Kidney tubule cell (primary cell): ENCODE measurements at regions not wholly inside any gene's neighbourhood (a gene's known extent, or its start where the extent isn't known, plus 50 kb on each side); places are given as distances from the start of the nearest gene placed in this dataset.

Experiments used
- DNase-seq: peaks from one replicate; pipeline ENCODE4 v3.0.0-alpha.2; 2018; ENCODE audit warnings: low spot score

DNA sequence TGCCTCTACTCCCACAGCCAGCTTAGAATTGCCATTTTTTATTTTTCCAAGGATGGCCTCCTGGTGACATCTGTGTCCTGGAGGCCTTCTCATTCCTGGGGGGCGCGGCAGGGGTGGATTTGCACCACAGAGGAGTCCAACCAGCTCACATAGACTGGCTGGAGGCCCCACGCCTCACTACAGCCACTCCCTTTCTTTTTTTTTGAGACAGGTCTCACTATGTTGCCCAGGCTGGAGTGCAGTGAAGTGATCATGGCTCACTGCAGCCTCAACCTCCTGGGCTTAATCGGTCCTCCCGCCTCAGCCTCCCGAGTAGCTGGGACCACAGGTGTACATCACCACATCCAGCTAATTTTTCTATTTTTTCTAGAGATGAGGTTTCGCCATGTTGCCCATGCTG is 57.6 kb upstream of the DOCK1 start:
- DNase-seq, result no peak

DNA sequence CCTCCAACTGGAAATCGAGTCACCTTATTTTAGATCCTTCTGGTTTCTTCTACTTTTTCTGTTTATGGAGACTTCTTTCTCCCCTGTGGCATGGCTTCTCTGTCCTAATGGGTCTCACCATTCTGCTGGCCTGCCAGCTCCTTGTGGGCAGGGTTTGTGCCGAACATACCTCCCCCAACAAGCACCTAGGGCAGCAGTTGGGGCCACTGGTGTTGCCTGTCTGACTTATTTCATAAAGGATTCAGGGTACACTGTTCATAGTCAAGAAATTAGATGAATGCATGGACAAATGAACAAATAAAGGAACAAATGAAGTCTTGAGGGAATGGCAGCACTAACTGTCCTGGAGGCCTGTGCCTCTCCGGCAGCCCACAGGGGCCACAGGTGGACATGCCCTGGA is 55.6 kb upstream of the DOCK1 start:
- DNase-seq, result no peak

DNA sequence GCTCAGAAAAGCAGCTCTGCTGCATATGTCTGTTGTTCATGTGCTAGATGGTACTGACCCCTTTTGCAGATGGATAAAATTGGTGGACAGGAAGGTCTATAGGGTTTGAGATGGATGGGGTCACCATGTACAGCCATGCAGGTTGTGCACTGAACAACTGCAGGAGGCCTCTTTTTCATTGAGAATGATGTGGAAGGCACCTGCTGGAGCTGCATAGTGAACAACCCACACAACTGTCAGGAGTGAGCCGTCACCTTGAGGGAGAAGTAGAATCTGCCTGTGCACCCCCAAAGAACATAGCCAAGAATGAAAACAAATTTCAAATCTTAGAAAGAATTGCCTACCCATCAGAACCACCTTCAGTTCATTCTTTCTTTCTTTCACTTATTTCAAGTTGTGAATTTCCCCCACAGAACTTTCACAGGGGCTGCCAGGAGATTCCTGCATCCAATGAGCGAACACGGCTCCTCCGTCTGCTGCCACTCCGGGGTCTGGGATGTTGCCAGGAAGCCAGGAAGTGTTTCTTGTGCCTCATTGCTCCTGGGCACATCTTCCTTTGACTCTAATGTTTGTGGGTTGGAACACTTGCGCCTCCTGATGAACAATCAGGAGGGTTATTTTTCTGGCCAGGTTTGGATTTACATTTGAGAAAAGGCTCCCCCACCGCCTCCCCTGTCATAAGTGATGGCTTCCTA is 53.7 kb upstream of the DOCK1 start:
- no peak for DNase-seq

DNA sequence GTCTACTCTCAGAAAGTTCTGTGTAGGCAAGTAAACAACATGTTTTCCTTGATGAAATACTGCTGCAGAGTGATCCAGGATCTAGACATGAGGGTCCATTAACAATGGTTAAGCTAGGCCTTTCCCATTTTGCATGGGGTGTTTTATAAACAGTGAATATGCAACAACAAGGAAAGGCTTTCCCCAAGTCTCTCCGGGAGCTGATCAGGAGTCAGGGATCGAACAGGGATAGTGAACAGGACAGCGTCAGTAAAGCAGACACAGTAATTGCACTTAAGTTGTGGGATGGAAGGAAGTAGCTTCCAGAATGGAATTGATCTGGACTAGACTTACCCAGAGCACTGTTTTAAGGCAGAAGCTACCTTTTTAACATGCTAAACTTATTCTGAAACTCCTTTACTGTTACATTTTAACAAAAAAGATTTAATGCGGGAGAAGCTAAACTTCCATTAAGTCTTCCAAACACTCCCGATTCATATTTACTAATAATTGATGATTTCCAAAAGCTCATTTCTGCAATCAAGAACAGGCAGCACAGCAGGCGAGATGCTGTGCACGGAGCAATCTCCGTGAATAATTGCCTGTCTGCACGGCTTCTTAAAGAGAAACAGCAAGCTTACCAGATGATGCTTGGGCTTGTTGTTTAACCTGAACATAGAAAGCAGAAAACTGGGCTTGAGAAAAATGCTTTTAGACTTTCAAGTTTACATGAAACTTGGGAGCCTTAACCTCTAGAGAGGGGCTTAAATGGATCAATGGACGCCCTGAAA is 50.3 kb upstream of the DOCK1 start:
- no peak for DNase-seq
